Stimulated activated CD8-positive, alpha-beta memory T cell treated with anti-CD3 and anti-CD28 coated beads, Interleukin-12 subunit alpha, Interleukin-12 subunit beta, amount 100 ng/mL, for 4 hours (primary cell): ENCODE measurements at regions not wholly inside any gene's neighbourhood (a gene's known extent, or its start where the extent isn't known, plus 50 kb on each side); places are given as distances from the start of the nearest gene placed in this dataset.

Experiments
- DNase-seq: peaks from one replicate; pipeline ENCODE4 v3.0.0-alpha.2; 2020; ENCODE audit warnings: low read depth

- DNase-seq: no peak
Measured at GRCh38 chr16:65497571-65497970, 375.7 kb upstream of the CDH11 start.

- no peak for DNase-seq
Measured at GRCh38 chr16:65495106-65495505, 373.2 kb upstream of the CDH11 start.

- DNase-seq: no peak
Measured at GRCh38 chr16:65494609-65495008, 372.7 kb upstream of the CDH11 start.

- no peak for DNase-seq
Measured at GRCh38 chr16:65494080-65494479, 372.2 kb upstream of the CDH11 start.

- DNase-seq: no peak
Measured at GRCh38 chr16:65490286-65490685, 368.4 kb upstream of the CDH11 start.

GRCh38 chr16:65489531-65490023 is 367.7 kb upstream of the CDH11 start:
- DNase-seq: no peak

- no peak for DNase-seq
Measured at GRCh38 chr16:65487231-65487630, 365.4 kb upstream of the CDH11 start.

- DNase-seq: no peak
Measured at GRCh38 chr16:65481956-65482355, 360.1 kb upstream of the CDH11 start.

- DNase-seq: no peak
Measured at GRCh38 chr16:65480281-65481091, 358.6 kb upstream of the CDH11 start.

GRCh38 chr16:65476448-65476955 is 354.6 kb upstream of the CDH11 start:
- DNase-seq: no peak

- no peak for DNase-seq
Measured at GRCh38 chr16:65473699-65474098, 351.8 kb upstream of the CDH11 start.

GRCh38 chr16:65469116-65469515 is 347.3 kb upstream of the CDH11 start:
- DNase-seq: no peak

GRCh38 chr16:65468133-65468532 is 346.3 kb upstream of the CDH11 start:
- no peak for DNase-seq

GRCh38 chr16:65463652-65464260 is 341.9 kb upstream of the CDH11 start:
- DNase-seq: no peak

- DNase-seq: no peak
Measured at GRCh38 chr16:65457084-65457483, 335.2 kb upstream of the CDH11 start.

- DNase-seq: no peak
Measured at GRCh38 chr16:65455761-65456160, 333.9 kb upstream of the CDH11 start.

GRCh38 chr16:65453646-65454045 is 331.8 kb upstream of the CDH11 start:
- no peak for DNase-seq

GRCh38 chr16:65449526-65449925 is 327.7 kb upstream of the CDH11 start:
- DNase-seq: no peak

GRCh38 chr16:65446427-65446826 is 324.6 kb upstream of the CDH11 start:
- no peak for DNase-seq

- DNase-seq: no peak
Measured at GRCh38 chr16:65445313-65446260, 323.7 kb upstream of the CDH11 start.

- no peak for DNase-seq
Measured at GRCh38 chr16:65441501-65441900, 319.6 kb upstream of the CDH11 start.

GRCh38 chr16:65429504-65430181 is 307.8 kb upstream of the CDH11 start:
- DNase-seq: no peak
